ENCODE measurements at regions not wholly inside any gene's neighbourhood (a gene's known extent, or its start where the extent isn't known, plus 50 kb on each side); places are given as distances from the start of the nearest gene placed in this dataset.

DNA sequence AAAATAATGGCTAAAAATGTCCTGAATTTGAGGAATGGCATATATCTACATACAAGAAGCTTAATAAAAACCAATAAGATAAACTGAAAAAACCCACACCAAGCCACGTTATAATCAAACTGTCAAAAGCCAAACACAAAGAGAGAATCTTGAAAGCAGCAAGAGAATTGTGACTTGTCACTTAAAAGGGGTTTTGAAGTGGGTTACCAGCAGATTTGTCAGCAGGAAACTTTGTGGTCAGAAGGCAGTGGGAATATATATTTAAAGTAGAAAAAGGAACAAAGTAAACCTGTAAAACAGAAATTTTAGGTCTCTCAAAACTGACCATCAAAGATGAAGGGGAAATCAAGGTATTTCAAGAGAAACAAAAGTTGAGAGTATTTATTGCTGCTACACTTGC lies 171.9 kb upstream of the CNTNAP5 start:
- TF ChIP-seq CTCF (conservative IDR thresholded peaks at IDR 0.05 in 1 of 2, IDR thresholded peaks at IDR 0.05 in 1 of 2; ENCODE audit: low read depth in 1 of 2, low read length in 2 of 2) (no peak), EZH2 (IDR thresholded peaks at IDR 0.05; ENCODE audit: low read length, missing control alignments) (no peak)
